ENCODE measurements at regions not wholly inside any gene's neighbourhood (a gene's known extent, or its start where the extent isn't known, plus 50 kb on each side); places are given as distances from the start of the nearest gene placed in this dataset.
A peak's percentile ranks its signal among the peaks of the same experiment; 100 is the strongest.
"Not testable (repeated sequence)": the region's sequence is repeated elsewhere in the genome, so short reads cannot be mapped to it uniquely, and the experiment has no call there.

DNA sequence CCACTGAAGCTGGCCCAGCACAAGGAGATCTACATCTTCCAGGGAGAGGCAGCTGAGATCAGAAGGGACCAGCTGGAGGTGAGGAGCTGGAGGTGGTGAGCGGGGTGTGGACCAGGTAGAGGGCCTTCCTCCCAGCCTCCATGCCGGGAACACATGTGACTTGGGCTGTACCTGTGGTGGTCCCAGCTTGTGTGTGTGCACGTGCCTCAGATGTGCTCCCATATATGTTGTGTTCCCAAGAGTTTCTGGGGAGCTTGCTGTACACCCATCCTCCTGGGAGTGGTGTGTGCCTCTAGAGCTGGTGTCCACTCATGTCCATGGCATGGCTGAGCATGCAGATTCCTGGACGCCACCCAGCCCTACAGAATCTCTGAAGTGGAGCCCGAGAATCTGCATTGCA lies 183.7 kb upstream of the AKAP13 start:
- DNase-seq: not testable (repeated sequence)

DNA sequence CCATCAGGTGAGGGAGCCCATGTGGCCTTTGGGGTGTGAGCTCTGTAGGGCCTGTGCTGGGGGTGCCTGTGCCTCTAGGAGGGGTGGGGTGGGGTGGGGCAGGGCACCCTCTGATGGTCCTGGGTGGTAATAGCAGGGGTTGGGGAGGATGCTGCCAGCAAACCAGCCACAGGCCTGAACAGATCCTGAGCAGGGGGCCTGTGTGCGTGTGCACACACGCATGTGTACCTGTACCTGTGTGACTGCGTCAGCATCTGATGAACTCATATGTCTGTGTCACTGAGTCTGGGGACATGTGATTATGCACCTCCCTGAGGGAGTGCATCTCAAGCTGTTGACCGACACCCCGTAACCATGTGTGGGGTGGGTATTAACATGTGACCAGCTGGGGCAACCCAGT lies 182.8 kb upstream of the AKAP13 start:
- DNase-seq: not testable (repeated sequence)

DNA sequence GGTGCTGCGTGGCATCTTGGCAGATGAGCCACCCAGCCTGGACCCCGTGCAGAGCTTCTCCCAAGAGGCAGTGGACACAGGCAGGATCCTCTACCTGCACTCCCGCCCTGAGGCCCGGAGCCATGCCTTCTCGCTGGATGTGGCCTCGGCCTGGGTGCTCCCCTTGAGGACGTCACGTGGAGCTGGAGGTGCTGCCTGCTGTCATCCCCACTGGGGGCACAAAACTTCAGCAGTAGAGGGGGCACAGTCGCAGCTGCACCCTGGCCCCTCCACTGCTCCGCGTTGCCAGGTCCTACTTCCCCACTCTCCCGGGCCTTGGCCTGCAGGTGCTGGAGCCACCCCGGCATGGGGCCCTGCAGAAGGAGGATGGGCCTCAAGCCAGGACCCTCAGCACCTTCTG lies 182.0 kb upstream of the AKAP13 start:
- DNase-seq: not testable (repeated sequence)

DNA sequence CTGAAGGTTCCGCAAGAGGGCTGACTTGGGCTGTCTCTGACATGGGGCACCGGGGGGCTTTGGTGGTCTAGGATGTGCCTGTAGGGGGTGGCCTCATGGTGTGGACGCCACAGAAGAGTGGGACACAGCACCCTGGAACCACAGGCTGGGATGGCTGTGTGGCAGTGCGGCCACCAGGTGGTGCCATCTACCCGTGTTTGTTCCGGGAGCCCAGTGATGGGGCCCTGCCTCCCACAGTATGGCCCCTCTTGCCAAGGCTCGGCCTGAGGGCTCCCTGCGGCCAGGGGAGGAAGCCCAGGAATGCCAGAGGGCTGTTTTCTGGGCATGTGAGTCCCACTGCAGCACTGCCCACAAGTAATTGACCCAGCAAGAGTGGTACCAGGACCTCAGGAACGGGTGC lies 180.2 kb upstream of the AKAP13 start:
- not testable (repeated sequence) for DNase-seq

DNA sequence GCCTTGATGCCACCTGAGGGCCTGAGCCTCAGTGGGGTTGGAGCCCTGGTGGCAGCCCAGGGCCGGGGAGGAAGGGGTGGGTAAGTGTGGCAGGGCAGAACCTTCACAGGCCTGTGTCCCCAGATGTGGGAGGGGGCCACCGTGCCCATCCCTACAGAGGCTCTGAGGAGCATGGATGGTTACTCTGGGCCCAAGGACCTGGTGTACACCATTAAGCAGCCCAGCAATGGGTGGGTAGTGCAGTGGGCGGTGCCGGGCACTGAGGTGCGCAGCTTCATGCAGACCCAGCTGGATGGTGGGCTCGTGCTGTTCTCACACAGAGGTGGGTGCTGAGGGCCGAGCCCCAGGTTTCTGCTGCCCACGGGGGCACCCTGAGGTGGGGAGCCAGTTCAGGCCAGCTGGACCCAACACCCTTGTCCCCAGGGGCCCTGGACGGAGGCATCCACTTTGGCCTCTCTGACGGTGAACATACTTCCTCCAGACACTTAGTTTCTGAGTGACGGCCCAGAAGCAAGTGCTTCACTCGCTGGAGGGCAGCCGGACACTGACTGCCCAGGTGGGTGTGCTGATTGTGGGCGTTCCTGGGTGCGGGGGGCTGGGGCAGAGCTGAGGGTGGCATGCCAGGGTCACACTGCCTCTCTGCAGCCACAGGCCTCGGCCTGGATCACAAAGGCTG lies 179.1 kb upstream of the AKAP13 start:
- DNase-seq: not testable (repeated sequence)

DNA sequence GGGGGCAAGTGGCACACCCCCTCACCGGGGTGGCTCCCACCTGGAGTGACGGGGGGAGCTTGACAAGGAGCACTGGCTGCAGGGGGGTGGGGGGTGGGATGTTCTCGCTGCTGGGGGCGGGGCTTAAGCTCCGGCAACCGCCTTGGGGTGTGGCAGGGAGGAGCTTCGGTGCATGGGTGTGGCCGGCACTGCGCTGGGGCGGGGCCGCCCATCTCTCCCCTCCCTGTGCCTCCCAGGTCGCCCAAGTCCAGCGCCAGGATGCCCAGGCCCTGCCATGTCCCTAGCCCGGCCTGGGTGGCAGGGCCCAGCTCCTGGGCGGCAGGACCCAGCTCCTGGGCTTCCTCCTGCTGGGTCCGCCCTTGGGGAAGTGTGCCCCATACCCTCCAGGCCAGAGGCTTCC lies 175.9 kb upstream of the AKAP13 start:
- not testable (repeated sequence) for DNase-seq

DNA sequence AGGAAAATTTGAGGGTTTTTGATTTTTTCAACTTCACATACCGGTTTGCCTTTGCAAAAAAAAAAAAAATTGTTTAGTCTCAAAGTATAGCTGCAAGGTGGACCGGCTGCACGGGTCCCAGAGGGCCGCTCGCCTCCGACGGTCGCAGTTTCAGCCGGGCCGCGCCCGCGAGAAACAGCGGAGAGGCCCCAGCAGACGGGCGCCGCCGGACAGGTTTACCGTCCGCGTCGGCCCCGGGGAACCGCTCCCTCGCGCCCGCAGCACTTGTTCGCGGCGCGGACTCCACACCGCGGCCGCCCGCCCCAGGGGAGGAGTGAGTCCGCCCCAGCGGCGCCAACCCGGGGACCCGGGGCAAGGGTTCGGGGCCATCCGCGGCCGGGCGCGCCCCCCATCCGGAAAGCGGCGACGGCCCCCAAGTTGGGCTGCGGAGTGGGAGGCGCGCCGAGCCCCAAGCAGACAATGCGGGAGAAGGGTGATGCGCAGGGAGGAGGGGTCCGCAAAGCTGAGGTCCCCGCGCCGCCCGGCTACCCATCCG lies 146.5 kb upstream of the AKAP13 start:
- DNase-seq: not testable (repeated sequence)

DNA sequence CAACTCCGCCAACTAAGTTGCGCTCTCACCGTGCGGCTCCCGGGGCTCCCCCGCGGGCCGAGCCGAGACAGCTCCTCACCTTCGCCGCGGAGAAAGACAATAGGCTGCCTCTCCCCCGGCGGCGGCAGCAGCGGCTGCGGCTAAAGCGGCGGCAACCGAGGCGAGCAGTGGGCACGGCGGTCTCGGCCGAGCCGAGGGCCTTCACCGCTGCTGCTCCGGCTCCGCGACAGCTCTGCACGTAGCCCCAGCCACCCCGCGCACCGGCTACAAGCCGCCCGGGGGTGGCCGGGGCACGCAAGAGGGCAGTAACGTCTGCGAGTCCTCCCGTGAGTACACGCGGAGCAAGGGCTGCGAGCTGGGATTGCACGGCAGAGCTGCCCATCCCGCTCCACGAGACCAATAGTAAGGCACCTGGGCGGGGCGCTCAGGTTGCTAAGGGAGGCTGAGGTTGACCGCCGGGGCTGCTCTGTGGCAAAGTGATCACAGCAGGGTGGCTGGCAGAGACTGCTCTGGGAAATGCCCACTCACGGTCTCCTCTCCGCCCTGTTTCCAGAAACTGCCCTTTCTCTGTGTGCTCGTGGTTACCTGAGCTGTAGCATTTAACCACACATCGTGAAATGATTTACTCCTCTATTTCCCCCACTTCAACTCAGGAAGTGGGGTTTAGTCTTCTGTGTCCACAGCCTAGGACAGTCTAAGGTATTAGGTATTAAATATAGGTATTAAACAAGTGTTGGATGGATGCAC lies 145.8 kb upstream of the AKAP13 start:
- DNase-seq: peak in 1 of 5 experiments; percentile 41

DNA sequence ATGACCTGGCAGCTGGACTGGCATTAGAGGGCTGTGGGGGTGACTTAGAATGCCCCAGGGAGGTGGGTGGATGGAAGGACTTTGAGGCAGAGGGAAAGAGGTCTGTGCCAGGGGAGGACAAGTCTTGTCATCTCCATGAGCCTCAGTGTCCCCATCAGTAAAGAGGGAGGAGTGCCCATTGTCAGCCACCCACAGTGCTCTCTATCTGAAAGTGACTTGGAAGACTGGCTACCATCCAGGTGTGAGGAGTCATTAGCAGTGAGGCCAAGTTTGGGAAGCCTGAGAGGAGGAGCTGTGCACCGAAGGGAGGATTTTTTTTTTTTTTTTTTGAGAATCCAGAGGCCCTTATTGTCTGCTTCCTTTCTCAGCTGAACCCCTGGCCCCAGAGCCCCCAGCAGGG lies 136.3 kb upstream of the AKAP13 start:
- DNase-seq: not testable (repeated sequence)

DNA sequence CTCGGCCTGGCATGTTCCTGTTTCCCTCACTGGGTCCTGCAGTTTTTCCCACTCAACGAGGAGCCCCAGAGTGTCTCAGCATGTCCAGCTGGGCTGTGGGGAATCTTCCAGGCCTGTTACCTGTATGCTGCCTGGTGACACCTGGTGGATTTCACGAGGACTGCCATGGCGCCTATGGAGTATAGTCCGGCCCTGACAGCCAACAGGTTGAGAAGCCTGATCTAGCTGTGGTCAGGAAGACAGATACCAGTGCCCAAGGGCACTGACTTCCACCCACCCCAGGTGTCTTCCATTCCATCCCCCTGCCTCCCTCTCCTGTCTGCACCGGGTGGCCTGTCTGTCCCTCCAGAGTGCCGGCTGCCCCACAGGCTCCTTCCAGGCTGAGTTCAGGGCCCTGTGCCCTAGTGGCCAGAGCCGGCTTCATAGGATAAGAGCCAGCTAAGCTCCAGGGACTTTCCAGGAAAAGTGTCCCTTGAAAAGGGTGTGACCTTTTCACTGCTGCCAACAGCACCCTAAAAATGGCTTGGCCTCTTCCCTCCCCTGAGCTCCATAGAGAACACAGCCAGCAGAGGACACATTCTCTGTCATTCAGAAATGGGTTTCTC lies 129.4 kb upstream of the AKAP13 start:
- not testable (repeated sequence) for DNase-seq

DNA sequence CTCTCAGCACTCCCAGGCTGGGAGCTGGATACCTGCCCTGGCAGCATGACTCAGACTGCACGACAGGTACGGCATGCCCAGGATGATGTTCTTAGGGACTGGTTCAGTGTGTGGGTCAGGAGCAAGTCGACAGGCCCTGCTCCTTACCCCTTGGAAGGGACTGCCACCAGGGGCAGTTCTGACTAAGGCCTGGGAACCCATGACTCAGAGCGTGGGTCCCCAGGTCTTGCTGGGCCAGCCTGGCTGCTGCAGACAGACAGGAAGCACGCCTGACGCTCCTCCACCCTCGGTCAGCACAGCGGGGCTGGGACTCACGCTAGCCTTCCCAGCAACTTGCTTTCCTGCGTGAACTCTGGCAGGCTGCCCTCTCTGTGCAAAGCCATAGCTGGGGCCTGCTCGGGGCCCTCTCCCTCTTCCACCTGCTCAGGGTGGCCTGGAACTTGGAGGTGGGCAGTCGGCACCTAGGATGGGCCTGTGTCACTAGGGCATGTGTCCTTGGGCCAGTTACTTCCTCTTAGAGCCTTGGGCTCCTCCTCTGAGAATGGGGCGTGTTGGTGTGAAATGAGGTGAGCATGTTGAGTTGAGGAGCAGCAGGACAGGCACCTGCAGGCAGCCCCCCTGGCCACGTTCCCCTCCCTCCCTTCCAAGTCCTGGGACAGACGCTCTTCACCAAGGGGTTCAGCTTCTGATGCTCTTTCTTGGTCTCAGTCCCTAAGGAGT lies 127.0 kb upstream of the AKAP13 start:
- DNase-seq: not testable (repeated sequence)

DNA sequence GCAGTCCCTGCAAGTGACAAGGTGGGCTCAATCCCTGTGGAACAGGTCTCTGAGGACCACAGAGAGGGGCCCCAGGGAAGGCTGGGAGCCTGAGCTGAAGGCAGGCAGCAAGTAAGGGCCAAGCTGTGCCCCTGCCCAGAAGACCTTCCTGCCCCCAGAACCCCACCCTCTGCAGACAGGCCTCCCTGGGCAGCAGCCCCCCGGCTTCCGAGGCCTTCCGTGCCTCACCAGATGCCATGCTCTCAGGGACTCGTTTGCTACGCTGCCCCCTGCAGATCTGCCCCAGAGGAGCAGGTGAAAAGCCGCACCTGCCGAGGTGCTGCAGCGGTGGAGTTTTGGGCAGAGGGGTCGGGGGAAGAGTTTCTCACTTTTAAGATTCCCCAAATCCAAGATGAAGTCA lies 125.4 kb upstream of the AKAP13 start:
- DNase-seq: not testable (repeated sequence)

DNA sequence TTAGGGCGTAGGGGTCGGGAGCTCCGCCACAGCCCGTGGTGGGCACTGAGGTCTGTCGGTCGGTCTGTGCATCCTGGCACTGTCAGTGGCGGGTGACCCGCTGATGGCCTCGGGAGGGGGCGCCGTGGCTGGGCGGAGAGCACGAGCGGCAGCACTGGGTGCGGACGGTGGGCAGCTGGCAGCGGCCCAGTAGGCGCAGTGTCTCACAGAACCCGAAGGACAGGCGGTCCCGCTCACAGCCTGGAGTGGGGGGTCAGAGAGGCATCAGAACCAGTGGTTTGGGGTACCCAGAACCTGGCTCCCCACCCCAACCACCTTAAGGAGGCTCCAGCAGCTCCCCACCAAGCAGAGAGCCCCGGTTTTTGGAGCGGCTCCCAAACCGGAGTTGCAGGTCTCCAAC lies 124.9 kb upstream of the AKAP13 start:
- DNase-seq: not testable (repeated sequence)

DNA sequence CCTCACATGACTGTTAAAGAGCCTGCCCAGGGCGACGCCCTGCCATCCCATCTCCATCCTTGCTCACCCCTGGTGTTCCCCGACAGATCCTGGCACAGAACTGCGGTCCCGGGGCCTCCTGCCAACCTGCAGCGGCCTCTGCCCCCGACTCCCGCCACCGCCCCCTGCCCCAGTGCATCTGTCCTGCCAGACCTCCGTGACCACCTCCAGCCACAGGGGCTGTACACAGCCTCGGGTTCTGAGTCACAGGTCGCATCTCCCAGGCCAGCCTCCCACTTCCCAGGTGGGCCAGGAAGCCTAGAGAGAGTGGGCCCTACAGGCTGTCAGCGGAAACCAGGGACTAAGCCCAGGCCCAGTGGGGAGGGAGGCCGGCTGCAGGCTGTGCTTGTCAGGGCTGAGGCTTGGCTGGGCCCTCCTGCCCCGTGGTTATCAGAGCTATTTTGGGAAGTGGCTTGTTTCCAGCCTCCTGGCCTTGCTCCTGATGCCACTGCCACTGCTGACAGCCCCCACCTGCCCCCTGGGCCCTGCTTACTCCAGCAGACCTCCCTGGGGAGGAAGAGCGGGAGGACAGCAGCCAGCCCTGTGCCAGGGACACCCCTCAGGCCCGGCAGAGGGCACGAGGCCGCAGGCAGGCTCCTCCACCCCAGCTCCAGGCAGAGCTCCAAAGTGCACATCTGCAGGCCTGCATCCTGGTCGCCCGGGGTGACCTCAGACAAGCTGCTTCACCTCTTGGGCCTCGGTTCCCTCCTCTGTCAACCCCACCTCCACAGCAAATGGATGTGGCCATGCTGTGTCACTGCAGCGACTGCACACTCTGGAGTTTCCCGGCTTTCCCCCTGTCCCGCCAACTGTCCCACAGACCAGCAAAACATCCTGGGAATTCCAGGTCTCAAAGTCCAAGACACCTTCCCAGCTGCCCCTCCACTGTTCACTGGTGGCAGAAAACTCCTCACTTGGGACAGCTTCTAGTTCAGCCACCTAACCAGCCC lies 124.1 kb upstream of the AKAP13 start:
- DNase-seq: not testable (repeated sequence)

DNA sequence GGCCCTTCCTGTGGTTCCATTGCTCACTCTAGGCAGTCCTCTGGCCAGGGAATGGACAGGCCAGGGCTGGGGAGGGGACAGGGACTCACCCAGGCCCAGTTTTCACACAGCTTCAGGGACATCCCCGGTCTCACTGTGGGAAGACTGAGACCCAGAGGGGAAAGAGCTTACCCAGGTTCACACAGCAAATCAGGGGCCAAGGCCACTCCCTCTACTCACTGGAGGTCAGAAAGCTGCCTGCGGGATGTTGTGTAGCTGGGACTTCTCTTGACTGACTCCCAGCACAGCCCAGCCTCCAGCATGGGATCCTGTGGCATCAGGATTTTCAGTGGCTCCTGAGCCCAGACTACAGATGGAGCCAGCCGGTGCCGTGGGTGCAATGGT lies 122.3 kb upstream of the AKAP13 start:
- DNase-seq: not testable (repeated sequence)

DNA sequence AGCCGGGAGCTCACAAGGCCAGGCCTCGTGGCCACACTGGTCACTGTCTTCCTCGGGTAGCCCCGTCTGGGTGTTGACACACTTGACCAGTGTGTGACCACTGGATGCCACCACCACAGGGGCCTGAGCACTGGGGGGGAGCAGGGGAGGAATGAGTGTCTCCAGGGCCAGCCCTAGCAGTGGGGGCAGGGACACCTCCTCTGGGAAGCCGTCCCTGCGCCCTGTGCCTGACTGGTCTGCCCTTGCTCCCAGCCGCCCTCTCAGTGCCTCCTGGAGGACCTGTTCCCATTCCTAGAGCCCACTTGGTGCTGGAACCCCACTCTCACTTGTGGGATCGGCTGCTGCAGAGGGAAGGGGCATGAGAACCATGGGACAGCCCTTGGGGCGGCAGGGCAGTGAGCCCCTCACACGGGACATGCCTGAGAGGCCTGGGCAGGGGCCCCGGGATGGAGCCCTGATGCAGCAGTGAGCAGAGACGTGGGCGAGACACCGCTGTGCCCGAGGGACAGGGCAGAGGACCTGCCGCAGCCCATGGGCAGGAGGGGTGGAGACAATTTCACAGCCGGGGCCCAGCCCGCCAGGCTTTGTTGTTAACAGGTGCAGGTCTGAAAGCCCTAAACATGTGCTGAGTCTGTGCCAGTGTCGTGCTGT lies 121.7 kb upstream of the AKAP13 start:
- not testable (repeated sequence) for DNase-seq

DNA sequence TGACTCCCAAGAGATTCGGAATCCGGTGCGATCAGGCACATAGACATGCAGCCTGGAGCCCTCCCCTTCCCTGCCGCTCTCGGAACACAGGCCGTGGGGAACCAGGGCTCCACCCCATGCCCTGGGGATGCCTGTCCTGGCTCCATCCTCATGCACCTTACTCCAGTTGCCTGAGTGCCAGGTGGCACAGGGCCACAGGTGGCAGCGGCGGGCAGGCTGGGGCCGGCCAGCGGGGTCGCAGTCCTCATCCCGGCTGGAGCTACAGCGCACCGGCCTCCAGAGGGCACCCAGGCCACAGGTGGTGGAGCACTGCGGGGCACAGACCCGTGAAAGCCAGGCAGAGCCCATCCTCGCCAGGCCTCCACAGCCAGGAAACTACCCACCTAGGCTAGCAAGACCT lies 119.9 kb upstream of the AKAP13 start:
- DNase-seq: not testable (repeated sequence)

DNA sequence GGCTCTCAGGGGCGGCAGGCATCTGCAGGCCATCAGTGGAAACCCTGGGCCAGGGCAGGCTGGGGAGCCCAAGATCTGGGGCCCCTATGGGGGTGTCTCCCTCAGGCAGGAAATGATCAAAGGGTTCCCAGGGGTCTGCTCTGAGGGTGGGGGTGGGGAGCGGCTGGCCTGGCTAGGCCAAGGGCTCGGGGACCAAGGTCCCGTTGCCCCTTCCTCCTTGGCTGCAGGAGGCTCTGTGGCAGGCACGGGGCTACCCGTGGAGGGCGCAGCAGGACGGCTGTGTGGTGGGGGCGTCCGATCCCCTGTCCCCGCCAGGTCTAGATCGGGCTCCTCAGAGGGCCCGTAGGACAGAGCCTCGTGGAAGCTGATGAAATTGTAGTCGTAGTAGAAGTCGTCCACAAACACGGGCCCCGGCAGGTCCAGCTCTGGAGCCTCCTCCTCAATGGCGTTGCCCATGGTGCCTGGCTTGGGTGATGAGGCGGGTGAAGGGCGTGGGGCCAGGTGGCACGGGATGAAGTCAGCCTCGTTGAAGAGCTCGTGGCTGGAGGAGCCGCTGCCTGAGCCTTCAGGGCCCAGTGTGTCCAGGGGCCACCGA lies 117.8 kb upstream of the AKAP13 start:
- DNase-seq: not testable (repeated sequence)

DNA sequence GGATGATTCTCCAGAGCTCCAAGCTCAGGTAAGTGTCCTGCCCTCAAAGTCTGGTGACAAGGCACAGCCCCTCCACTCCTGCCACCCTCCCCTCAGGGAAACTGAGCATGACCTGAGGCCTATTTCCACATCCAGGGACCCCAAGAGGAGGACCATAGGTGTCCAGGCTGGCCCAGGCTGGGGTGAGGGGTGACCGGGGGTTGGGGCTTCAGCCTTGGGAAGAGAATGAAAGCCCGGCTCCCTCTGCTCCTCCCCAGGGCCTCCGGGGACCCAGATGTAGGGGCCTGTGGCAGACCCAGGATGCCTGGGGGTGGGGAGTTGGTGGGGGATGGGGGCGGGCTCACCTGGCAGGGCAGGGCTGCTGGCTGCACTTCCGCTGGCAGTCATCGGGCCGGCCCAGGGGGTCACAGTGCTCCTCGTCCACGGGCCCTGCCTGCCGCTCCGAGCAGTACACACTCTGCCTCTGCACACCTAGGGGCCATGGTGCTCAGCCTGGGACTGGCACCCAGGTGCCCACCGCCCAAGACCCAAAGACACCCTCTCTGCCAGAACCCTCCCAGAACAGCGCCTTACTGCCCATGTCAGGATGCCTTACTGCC lies 116.5 kb upstream of the AKAP13 start:
- not testable (repeated sequence) for DNase-seq

DNA sequence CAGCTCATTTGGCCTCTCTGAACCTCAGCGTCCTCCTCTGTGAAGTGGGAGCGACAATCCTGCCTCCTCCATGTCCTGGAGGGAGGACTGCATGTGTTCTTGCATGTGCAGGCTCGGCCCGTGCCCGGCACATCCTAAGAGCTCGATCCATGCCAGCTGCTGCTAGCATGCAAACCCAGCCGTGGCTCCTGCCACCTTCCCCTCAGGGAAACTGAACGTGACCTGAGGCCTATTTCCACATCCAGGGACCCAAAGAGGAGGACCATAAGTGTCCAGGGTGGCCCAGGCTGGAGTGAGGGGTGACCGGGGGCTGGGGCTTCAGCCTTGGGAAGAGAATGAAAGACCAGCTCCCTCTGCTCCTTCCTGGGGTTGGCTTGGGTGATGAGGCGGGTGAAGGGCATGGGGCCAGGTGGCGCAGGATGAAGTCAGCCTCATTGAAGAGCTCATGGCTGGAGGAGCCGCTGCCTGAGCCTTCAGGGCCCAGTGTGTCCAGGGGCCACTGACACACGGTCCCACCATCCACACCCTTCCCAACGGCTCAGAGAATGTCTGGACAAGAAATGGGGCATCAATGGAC lies 115.7 kb upstream of the AKAP13 start:
- not testable (repeated sequence) for DNase-seq
